GM18858 (cell line): ENCODE measurements at regions not wholly inside any gene's neighbourhood (a gene's known extent, or its start where the extent isn't known, plus 50 kb on each side); places are given as distances from the start of the nearest gene placed in this dataset.

Experiments used
- ATAC-seq: cut with Tn5 transposase; IDR thresholded peaks from one replicate; pipeline ENCODE4 v1.9.1; 2021; ENCODE audit not compliant: unreplicated experiment

DNA sequence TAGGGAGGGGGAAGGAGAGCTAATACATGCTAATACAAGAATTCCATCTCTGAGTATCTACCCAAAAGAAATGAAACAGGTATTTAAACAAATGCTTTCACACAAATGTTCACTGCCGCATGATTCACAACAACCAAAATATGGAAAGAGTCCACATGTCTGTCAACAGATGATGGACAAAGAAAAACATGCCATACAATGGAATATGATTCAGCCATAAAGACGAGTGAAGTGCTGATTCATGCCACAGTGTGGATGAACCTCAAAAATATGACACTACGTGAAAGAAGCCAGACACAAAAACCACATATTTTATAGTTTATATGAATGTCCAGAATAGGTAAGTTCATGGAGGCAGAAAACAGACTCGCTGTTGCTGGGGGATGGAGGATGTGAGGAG, 321.4 kb downstream of the FOXL1 start:
- ATAC-seq = no peak

DNA sequence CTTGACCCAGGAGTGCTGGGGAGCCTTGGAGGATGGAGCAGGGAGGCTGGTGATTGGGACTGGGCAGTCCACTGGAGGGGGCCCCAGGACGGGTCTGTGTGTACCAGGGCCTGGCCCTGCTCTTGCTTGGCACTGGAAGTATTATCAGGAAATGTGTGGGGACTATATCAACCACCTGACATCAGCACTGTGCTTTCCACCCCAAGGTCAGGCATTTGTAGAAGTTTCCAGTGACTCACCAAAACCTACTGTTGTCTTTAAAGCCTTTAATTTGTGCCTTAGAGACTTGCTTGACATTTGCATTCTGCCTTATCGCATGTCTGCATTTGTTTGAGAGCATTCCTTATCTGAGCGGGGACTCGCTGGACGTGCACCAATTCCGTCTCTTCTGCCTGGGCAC, 323.1 kb downstream of the FOXL1 start:
- no peak for ATAC-seq

DNA sequence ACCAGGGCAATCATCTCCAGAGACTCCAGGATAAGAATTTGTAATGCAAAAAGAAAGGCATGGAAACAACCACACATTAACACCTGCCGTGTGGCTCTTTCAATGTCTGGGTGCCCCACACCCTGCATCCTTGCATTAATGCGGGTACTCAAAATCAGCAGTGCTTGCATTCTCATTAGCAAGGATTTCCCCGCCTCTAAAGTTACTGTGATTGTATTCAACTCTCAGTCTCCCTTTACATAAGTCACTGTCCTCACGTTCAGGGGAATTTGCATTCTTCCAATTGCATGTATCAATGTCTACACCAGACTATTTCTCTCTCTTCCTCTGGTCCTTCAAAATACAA, 324.3 kb downstream of the FOXL1 start:
- no peak for ATAC-seq

DNA sequence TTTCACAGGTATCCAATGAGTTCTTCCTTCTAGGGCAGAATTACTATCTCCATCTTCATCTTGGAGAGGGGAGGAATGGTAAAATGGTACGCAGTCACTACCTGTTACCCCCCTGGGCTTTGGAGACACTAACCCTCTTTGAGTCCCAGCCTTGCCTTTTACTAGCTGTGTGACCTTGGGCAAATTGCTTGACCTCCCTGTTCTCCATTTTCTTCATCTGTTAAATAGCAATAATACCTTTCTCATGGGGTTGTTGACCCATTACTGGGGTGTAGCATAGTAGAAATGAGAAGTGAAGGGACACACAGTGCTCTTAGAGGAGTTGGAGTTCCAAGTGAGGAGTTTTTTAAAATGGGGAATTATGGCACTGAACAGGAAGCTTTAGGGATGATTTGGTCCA, 324.7 kb downstream of the FOXL1 start:
- no peak for ATAC-seq

- ATAC-seq = no peak
These were observed 327.0 kb downstream of the FOXL1 start for GRCh38 chr16:86905302-86905701.

GRCh38 chr16:86906623-86907022, 328.3 kb downstream of the FOXL1 start:
- no peak for ATAC-seq

DNA sequence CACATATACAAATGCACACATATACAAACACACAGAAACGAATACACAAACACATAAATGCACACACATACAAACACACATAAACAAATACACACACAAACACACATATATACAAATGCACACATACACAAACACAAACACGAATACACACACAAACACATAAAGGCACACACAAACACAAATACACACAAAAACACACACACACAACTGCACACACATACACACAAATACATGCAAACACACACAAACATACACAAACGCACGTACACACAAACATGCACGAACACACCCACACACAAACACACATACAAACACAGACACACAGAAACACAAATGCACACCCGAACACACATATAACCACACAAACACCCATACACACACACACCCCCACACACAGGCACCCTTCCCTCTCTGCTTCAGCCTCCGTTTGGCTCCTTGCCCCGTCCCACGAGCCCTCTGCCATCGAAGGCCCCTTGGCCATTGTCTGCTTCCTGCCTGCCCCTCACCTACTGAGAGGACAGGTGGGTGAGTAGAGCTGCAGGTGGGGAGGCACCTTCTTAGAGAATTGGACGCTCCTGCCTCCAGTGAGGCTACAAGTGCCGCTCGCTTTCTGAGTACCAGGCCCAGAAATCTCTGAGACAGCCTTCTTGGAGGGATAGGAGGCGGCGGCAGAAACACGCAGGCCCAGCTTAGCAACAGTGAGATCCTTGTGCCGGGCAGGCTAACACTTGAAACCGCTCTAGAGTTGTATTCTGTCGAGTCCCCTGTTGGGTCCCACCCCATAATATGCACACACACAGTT, 331.2 kb downstream of the FOXL1 start:
- no peak for ATAC-seq

DNA sequence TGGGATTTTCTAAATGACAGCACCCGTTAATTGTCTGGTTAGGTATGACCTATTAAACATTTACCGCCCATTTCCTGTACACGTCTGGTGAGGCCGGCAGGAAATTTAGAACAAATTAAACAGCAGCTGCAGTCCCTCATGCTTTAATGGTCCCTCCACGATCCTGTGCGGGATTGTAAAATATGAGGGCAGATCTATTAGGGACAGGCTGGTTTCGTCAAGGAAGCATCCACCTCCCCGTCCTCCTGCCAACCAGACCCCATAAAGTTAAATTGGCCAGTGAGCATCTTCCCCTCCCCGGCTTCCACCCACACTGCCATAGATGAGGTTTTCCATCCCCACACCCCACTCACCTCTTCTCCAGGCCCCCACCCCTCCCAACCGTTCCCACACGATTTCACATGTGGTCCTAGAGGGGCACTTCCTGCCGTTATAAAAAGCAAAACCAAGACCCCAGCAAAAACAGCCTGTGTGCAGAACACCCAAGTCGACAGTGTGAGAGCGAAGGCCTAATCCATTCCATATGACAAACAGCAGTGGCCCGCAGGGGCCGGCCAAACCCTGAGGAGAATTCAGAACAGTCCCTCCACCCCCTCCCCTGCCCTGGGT, 331.9 kb downstream of the FOXL1 start:
- ATAC-seq = no peak

DNA sequence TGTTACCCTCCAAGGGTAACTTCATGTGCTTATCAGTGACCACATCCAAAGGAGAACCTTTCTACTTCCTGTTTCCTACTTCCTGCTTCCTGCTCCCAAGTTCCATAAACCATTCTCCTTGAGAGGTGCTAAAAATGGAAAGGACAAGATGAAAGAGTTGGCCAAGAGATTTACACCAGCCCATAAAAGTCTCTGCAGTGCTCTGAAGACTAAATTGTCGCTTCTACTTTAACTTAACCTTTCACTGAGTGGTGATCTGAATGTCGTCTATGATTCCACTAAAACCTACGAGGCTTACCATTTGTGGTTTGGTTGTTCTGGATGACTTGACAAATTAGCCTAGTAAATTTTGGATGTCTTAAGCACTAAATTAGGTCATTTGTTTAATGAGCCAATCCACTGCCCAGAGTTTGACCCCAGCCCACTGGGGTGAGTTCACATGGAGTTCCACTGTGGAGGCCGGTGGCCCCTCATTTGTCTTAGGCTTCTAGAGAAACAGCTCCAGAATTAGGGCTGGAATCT, 333.1 kb downstream of the FOXL1 start:
- no peak for ATAC-seq

- no peak for ATAC-seq
These were observed 335.5 kb downstream of the FOXL1 start for GRCh38 chr16:86913886-86914285.

GRCh38 chr16:86914876-86915717, 336.7 kb downstream of the FOXL1 start:
- ATAC-seq = no peak

DNA sequence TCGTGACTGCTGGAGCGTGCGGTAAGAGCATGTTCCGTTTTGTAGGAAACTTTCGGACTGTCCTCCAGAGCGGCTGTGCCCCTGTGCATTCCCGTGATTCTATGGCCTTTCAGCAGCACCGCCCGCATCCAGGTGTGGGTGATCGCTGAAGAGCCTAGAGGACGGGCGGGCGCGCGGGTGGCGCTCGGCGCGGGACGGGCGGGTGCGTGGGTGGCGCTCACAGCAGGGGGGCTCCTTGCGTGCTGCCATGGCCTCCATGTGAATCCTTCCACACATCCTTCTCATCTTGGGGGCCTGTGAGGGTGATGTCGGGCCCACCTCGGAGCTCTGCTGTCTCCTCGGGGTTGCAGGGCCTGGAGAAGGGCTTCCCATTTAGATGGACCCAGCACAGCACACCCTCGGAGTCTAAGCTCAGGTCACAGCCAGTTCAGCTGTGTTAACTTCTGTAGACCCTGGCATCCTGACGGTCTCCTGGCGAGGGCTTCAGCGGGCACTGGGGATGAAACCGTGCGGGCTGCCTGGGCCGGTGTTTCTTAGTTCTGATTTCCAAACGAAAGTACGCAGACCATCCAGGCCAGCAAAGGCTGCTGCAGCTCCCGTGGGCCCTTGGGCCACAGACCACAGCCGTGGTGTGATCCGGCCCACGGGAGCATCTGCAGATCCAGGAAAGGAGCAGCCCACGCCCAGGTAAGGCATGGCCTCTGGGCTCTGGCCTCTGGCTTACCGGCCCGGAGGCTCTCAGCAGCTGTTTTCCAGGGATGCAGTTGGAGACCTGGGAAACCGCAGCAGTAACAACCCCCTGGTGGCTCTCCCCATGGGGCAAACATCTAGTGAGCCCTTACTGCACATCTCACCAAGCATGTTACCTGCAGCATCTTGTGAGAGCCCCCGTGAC, 339.4 kb downstream of the FOXL1 start:
- ATAC-seq = no peak

- no peak for ATAC-seq
These were observed 340.3 kb downstream of the FOXL1 start for GRCh38 chr16:86918637-86919036.

- ATAC-seq = no peak
These were observed 340.7 kb downstream of the FOXL1 start for GRCh38 chr16:86919078-86919477.

GRCh38 chr16:86919578-86920305, 341.4 kb downstream of the FOXL1 start:
- no peak for ATAC-seq

DNA sequence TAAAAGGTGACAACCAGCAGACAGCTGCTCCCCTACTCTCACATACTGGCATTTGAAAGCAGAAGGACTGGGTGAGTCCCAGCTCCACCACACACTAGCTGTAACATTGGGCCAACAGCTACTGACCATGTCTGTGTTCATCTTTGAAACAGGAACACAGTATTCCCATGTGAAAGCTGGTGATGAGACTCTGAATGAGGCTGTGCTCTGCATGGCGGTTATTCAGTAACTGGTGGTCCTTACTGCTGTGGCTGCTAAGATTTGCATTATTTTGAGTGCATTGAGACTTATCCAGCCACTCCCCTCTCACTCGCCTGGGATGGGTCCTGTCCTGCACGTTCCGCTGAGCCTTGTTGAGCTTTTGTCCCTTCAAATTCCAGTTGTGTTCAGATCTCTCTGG, 342.9 kb downstream of the FOXL1 start:
- no peak for ATAC-seq

- ATAC-seq = no peak
These were observed 344.0 kb downstream of the FOXL1 start for GRCh38 chr16:86922311-86922710.

DNA sequence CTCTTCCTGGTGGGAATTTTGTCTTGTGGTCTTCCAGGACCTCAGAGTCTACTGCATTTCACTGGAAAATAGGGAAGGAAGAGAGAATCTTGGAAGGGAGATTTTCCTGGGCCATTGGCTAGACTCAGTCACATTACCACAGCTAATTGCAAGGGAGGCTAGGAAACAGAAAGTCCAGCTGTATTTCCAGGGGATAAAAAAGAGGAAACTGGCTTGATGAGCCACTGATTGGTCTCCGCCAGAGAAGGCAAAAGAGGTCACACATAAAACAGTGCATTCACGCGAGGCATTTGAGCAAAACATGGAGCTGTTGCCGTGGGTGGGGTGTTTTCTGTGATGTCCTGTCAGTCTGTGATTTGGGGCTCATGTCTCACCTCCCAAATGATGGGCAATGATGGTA, 345.3 kb downstream of the FOXL1 start:
- ATAC-seq = no peak

DNA sequence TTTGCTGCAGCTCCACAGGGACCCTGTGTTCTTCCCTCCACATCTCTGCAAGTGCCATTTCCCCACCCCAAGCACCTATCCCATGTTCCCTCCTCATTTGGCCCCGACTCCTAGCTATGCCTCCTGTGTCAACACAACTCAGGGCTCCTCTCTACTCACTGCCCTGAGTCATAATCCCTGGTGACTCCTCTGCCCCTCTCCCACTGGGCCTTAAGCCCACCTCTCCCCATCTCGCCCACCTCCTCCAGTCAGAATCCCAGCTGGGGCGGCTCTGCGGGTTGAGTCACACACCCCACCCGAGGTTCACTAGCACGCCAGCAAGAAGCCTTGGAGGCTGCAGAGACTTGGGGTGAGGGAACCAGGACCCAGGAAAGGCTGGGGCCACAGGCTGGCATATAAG, 346.2 kb downstream of the FOXL1 start:
- no peak for ATAC-seq
